ENCODE measurements at regions not wholly inside any gene's neighbourhood (a gene's known extent, or its start where the extent isn't known, plus 50 kb on each side); places are given as distances from the start of the nearest gene placed in this dataset.

DNA sequence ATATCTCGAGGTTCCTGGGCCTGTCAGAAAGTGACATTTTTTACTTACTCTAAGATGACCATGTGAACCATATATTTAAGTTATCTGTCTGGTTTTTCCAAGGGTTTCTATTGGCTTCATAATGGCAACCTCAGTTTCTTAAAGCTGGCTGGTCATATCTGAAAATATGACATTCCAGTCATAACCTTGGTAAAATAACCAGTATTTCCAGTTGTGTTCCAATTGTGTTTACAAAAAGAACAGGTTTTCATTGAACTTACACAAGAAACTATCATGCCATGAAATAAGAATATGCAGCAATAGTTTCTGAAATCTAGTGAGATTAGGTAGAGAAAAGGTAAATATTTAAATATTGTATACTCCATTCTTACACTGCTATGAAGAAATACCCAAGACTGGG, 61.7 kb upstream of the HMGN3 start:
- no peak for DNase-seq
